Activated naive CD4-positive, alpha-beta T cell treated with Interleukin-2 at 50 U/mL for 16 hours (primary cell): ENCODE measurements at regions not wholly inside any gene's neighbourhood (a gene's known extent, or its start where the extent isn't known, plus 50 kb on each side); places are given as distances from the start of the nearest gene placed in this dataset.

ENCODE experiments used
- DNase-seq: peaks from one replicate; pipeline ENCODE4 v3.0.0-alpha.2; 2020

DNA sequence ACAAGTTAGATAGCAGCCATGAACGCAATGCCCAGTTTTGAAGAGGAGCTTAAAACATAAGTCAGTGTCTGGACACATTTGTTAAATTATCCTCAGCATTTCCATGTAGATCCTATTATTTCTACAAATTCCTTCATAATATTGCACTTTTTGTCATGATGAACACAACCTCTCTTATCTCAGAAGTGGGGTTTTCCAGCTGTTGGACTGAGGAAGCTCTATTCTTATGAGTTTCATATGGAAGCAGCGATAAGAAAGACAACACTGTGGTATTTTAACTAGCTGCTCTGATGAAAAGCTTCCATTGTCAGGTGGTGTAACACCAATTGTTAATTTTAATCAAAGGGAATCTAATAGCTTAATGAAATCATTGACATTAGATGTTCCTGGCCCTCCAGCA, 308.7 kb downstream of the GBA3 start:
- no peak for DNase-seq

DNA sequence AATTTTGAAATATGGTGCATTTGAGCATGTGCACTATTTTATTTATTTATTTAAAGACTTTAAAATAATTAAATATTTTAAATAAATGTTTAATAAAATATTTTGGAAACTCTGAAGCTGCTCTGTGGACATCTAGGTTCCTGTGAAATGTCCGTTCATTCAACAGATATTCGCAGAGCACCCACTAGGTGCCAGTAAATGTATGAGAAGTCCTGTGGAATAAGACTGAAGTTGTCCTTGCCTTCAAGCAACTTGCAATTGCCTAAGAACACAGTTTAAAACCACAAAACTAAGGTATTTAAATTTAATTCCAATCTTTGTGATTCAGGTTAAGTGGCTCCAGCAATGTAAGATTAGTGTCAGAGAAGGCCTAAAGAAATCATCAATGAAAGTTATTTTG, 306.7 kb downstream of the GBA3 start:
- no peak for DNase-seq

DNA sequence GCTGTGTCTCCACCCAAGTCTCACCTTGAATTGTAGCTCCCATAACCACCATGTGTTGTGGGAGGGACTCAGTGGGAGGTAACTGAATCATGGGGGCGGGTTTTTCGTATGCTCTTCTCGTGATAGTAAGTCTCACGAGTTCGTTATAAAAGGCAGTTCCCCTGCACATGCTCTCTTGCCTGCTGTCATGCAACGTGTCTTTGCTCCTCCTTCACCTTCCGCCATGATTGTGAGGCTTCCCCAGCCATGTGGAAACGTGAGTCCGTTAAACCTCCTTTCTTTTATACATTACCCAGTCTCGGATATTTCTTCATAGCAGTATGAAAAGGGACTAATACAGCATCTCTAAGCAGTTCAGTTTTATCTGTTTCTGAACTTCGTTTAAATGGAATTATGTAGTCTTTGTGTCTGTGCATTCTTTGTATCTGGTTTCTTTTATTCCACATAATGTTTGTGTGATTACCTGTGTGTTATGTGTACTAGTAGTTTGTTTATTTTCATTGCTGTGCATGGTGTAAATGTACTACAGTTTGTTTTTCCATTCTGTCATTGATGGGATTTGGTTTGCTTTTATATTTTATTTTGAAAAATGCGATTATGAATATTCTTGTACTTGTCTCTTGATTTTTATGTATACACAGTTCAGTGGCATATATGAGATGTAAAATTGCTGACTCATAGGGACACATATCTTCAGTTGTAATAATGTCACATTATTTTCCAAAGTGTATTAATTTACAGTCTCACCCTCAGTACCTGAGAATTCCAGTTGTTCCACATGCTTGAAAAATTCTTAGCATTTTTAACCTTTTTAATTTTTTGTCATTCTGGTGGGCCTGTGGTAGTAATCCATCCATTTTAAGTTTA, 304.9 kb downstream of the GBA3 start:
- DNase-seq: no peak

DNA sequence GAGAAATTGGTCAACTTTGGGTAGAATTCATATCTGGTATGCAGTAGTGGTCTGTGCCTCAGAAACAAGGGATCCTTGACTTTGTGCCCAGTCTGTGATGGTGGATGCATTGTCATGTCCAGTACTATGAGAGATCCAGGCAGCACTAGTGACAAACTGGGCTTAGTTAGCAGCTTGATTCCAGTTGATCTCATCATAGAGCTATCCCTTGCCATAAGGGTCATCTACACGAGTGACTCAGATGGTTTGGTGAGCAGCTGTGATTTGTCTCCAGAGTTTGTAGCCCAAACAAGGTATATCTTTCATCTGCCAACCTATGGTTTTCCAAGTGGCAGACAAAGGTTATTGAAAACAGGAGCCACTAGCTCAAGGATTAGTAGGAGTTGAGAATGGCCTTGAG, 298.8 kb downstream of the GBA3 start:
- DNase-seq: no peak

DNA sequence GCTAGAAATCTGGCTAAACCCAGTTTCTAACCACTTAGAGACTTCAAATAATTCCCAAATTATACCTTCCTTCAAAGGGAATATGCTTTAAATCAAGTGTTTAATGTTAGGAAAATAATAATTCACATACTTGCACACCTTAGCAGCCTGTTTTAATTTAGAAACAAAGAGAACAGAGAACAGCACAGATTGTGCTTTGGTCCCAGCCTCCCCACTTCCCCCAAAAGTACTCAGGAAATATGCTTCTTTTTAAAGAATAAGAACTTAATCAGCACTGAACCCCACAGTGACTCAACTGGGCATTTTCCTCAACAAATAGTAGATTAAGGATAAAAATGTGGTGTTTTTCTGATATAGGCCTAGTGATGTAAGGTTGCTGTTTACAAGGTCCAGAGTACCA, 295.8 kb downstream of the GBA3 start:
- no peak for DNase-seq

DNA sequence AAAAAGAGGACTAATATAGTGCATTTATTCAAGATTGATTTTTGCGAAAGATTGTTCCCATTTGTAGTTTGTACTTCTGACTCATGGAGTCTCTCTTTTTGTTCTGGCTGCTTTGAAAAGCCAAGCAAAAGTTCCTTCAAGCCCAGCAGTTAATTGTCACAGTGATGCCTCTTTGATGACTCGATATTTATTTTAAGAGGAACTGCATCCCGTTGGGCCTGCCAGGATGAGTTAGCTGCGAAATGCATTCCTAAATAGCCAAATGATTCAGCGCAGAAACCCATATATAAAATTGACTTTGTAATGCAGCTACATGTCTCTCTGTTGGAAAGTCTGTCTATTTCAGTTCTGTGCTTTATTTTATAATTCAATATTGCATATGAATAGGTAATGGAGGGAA, 295.1 kb downstream of the GBA3 start:
- no peak for DNase-seq

DNA sequence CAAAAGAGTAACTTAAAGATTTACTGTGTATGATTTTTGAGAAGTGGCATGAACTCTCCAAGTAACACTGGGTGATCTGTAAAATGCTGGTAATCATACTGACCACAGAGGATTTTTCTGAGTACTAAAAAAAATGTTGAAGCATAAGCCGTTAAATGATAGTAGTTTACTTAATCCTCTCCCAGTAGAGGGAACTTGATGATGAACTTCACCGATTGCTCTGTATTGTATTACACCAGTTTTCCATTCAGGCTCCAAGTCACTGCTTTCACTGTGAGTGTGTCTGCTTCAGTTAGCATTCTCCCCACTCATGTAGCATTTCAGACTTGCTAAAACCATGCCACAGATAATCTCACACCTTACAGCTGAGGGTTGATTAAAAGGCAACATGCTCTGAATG, 294.1 kb downstream of the GBA3 start:
- DNase-seq: no peak

DNA sequence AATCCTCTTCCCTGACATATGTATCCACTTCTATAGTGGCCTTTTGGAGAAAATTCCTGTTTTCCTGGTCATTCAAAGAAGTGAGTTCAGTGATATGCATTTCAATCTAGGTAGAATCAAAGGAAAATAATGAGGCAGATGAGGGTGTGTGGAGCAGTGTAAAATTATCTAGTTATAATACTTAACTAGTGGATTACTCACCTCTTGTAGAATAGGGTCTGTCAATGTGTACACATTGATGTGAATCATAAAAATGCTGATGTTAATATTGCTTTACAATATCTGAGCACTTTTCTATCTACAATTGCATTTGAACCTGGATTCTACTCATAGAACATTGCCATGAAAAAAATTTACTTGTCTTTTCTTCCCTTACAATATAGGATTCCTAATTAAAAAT, 293.5 kb downstream of the GBA3 start:
- no peak for DNase-seq

DNA sequence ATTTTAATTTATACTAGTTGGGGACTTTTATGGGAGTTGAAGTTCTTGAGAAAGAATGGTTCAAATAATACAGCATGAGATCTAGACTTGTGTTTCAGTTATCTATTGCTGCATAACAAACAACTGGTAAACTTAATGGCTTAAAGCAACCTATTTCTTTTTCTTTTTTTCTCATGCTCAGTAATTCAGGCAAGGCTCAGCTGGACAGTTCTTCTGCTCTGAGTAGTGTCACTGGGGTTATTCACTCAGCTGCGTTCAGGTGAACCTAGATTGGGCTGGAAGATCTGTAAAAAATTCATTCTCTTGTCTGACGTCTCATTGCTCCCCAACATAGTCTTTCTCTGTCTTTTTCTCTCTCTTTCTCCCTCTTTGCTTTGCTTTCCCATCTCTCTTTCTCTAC, 291.7 kb downstream of the GBA3 start:
- DNase-seq: no peak

DNA sequence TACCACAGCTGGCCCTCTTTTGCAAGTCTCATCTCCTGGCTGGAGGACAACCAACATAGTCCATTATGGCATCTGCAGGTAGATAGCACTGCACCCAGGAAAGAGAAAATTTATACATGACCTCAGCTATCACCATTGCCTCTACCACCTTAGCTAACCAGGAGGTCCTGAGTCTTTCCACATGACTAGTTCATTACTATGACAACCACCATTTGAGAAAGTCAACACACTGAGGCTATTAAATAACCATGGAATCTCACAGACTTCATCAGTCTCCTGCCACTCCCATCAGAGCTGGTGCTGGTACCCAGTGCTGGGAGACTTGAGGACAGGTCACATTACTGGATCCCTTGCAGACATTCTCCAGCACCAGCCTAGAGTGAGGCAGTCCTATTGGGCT, 285.9 kb downstream of the GBA3 start:
- DNase-seq: no peak

DNA sequence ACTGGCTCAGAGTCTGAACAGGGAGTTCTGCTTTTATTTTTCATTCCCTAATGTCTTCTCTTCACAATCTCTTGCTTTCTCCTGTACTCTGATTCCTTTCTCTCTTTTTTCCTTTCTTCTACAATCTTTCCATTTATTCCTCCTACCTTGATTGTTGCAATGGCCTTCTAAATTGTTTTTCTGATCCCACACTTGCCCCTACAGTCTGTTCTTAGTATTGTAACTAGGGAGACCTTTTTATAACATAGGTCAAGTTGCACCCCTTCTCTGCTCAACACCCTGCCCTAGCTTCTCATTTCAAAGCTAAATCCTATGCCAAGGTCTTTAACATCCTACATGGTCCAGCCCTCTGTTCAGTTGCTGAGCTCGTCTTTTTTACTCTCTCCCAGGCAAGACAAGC, 277.9 kb downstream of the GBA3 start:
- DNase-seq: no peak

DNA sequence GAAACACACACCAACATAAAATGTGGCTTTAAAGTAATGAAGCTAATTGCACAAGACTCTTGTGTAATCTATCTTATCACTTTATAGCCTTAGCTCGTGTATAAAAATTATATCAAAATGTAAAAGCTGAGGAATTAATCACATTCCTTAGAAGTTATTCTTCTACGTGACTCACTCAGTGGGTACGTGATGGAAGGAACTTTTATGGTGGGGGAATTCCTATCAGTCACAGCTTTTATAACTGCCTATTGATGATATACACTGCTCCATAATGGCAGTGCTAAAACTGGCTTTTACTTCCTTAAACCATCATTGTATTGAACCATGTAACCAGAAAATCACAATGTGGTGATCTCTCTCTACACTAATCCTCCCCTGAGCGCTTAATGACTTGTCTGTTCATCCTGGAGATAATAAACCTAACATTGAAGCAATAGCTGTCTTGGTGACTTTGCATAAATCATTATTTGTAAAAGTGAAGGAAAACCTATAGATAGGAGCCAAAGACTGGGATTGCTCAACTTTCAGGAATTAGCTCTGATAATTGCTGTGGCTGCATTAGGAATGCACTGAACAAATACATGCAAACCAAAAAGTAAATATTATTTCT, 276.7 kb downstream of the GBA3 start:
- DNase-seq: no peak

DNA sequence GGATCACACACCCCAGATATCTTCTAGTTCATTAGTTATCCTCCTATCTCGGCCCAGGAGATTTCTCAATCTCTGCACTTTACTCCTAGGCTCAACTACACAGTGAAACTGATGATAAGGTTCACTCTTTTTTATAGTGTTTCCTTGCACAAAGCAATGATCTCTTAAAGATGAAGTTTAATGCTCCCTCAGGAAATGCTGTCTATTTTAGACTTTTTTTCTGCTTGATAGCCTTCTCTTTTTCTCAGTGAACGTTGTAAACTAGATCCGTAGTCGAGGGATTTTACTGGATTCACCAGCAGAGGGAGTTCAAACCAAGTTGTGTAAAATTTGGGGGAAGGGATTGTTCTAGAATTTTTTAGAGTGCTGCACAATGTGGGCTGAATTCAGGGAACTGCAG, 269.6 kb downstream of the GBA3 start:
- no peak for DNase-seq

DNA sequence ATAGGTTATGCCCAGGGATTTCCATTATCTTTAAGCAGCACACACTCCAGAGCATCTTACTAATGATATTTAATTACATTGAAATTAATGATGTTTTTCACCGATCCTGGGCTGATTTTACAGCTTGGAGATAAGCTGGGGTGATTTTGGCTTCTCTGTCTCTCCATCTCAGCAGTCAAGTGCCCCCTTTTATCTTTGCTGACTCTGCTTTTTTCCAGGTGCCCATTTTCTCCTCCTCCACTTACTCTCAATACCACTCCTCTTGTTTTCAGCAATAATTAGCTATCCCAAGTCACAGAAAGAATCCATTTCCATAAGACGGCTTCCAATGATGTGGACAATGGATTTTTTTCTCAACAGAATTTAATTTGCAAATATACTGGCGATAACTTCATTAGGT, 266.7 kb downstream of the GBA3 start:
- DNase-seq: no peak

DNA sequence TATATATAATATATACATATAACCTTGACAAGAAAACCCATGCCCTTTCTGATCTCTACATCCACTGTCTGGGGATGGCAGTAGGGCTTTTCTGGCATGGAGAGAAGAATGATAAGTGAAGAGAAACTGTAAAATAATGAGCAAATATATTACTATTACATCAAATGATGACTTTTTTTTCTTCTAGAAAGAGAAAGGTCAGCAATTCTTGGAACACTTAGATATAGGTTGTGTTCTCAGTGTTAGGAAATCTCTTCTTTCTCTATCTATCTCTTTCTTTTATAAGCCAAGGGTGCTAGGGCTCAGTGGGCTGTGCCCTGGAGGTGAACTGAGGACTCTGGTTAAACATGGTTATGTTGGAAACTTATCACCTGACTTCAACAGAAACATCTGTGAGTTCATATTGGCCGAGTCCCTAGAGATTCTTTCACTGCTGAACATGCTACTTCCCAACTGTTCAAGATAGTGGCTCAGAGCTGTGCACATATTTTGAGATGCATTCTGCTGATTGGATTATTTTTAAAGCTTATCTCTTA, 265.1 kb downstream of the GBA3 start:
- no peak for DNase-seq

DNA sequence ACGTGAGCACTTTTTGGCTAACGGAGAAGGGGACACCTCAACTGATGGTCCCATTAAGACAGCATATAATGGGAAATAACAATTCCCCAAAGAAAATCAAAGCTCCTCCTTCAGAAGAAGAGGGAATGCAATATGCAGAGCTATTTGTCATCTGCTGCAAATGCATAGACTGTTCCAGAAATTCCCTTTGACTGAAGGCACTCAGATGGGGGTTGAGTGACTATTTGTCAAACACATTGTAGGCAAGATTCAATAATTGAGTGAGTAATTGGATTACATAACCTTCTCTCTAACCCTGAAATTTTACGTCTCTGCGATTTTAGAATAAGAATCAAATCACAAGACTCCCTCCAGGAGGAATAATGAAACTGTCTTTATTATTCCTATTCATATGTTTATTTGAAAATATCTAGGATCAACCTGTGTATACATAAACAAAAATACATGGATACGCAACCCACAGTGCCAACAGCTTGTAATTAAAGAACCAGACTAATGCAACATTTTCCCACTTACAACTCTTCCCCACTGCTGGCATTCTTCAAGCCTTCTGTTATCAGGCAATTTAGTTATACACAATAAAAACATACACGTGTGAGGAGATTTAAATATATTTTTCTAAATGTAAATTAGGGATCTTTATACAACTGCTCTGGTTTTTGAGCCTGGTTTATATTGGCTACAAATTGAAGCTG, 256.6 kb downstream of the GBA3 start:
- no peak for DNase-seq

DNA sequence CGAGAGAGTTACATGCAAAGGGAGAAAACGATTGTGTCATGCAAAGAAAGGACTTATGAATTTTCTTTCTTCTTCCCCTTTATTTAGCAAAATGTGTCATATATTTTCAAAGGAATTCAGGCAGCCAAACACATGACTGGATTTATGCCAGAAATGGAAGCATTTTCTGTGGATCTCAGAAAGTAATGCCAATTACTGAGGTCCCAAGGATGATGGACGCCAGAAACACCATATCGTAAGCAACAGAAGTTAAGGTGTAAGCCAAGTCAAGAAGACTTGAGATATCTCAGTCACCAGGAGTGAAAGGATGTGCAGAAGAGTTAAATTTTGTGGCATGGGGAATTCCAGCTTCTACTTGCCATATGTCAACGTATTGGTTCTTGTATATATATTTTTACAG, 255.1 kb downstream of the GBA3 start:
- no peak for DNase-seq

DNA sequence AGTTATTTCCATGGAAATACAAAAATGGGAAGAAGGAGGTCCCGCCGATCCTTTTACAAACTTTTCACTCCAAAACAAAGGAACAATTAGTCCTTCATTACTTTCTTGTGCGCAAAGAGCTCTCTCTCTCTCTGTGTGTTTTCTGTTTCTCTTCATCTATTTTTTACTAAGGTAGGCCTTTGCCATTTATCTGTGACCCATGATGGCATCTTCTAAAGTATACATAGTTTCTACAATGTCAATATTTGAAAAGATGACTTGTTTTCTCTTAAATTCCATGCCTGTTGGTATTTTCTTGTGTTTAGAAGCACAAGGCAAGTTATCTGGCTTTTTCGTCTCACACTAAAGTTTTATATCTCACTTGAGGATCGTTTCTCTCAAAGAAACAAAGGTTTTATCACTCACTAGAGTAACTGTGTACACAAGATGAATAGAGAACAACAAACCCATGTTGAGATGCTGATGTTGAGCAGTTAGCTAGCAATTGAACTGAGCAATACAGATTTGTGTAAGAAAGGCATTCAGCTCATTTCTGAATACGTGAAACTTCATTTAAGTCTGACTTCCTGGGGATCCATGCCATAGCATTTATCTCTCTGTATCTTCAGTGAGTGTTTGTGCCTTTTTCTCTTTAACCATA, 250.3 kb downstream of the GBA3 start:
- no peak for DNase-seq

DNA sequence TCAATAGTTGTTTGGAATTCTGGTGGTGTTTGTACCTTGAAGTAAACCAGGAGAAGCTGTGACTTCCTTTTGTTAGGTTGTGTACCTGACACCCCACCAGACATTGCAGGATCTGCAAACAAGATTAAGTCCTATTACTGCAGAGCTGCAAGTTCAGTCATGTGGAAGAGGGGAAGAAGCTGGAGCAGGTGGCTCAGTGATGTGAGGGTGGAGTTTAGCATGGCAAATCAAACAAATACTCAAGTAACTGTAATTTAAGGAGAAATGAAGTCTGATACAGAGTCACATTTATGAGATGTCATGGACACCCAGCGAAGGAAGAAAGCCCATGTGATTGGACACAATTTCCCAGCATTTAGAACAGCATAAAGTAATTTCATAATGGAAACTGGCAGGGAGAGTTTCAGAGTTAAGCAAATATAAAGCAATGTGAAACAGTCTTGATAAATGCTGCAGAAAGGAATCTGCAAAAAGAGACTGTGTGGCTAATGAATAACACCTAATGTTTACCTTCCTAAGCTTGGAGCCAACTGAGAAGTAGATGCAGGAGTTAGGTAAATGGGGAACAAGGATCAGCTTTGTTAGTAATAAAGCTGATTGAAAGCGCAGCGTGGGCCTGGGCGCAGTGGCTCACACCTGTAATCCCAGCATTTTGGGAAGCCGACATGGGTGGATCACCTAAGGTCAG, 249.1 kb downstream of the GBA3 start:
- no peak for DNase-seq

DNA sequence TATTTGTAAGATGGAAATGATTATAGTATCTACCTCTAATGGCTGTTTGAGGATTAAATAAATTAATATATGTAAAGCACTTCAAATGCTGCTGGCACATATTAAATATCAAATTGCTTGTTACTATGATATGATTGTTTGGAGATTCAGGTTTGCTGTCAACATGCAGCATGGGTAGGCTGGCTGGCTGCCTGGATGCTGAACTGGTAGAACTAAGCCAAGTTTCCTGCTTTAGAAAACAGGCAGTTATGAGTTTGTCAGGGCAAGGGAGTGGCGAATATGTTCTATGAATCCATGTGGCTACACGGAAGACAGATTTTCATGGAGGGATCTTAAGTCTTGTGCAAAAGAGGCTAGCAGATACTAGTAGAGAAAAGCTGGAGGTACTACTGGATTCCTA, 239.6 kb downstream of the GBA3 start:
- no peak for DNase-seq

DNA sequence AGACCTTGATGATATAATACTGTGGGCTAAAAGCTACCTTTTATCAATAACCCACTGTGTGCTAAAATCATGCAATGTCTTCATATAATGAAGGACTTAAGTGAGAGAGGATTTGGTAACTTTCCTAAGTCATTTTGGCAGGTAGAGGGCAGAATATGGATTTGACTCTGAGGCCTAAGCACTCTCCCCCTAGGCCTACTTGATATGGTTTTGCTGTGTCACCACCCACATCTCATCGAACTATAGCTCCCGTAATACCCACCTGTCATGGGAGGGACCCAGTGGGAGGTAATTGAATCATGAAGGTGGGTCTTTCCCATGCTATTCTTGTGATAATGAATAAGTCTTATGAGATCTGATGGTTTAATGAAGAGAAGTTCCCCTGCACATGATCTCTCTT, 229.7 kb downstream of the GBA3 start:
- DNase-seq: no peak

DNA sequence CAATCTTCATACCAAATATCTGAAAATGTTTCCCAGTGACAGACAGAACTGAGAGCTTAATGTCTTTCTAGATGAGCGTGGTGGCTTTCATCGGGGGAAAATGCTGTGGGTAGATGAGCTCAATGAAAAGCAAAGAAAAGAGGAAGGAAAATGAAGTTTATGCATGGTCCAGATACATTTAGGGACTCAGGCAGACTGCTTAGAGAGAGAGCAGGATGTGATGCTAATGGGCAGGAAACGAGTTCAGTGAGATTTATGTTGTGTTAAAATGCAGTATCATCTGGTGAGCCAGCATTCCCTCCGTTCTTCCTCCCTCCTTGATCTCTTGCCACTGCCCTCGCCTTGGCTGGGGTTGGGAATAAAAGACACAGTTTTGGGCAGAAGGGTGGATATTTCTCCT, 229.2 kb downstream of the GBA3 start:
- DNase-seq: no peak

DNA sequence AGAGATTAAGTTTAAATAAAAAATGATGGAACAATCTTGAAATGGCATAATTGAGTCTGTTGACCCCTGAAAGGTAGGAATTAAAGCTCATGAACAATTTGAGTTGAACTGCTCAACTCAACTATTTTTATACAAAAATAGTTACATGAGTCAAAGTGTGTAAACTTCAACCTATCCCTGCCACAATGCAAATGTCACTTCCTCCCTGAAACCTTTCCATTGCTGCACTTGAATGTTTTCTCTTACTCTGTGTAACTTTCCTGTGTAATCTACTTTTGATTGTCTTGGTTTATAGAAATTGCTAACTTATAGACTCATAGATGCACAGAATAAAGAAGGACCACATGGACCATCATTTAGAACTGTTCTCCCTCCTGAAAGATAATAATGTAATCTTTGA, 218.5 kb downstream of the GBA3 start:
- no peak for DNase-seq
